Fibroblast of mammary gland (primary cell): ENCODE measurements at regions not wholly inside any gene's neighbourhood (a gene's known extent, or its start where the extent isn't known, plus 50 kb on each side); places are given as distances from the start of the nearest gene placed in this dataset.
A peak's percentile ranks its signal among the peaks of the same experiment; 100 is the strongest.

ENCODE experiments used
- DNase-seq: peaks from one replicate; pipeline ENCODE4 v3.0.0-alpha.2; 2010; ENCODE audit warnings: low read depth
- H3K4me3 ChIP-seq: 2 replicates; pipeline ENCODE4 v1.5.1; 2011; ENCODE audit warnings: low read depth, mild to moderate bottlenecking, low read length, moderate library complexity; ENCODE audit not compliant: control insufficient read depth
- CTCF ChIP-seq: conservative IDR thresholded peaks from 2 replicates; pipeline ENCODE4 v1.5.1; 2011; ENCODE audit warnings: low read depth, low read length, inconsistent platforms; ENCODE audit not compliant: control insufficient read depth, insufficient read depth

DNA sequence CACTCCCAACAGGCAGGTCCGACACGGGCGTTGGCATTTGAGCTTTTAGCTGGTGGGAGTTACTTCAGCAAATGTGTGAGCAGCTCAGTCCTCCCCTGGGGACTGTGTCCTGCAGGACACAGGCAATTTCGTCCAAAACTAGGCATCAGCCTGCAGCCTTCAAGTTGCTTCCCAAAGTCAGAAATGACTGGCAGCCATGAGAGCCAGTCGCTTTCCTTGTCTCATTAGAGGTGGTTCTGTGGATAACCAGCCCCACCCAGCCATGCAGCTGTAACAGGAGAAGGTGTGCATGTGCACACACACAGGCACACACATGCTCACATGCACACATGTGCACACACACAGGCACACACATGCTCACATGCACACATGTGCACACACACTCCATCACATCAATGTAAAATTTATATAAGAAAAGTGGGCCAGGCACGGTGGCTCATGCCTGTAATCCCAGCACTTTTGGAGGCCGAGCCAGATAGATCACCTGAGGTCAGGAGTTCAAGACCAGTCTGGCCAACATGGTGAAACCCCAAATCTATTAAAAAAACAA lies 138.8 kb upstream of the TCERG1L start:
- H3K4me3 ChIP-seq, result no peak overlapping the region
- no peak for TF ChIP-seq CTCF
- no peak for DNase-seq

DNA sequence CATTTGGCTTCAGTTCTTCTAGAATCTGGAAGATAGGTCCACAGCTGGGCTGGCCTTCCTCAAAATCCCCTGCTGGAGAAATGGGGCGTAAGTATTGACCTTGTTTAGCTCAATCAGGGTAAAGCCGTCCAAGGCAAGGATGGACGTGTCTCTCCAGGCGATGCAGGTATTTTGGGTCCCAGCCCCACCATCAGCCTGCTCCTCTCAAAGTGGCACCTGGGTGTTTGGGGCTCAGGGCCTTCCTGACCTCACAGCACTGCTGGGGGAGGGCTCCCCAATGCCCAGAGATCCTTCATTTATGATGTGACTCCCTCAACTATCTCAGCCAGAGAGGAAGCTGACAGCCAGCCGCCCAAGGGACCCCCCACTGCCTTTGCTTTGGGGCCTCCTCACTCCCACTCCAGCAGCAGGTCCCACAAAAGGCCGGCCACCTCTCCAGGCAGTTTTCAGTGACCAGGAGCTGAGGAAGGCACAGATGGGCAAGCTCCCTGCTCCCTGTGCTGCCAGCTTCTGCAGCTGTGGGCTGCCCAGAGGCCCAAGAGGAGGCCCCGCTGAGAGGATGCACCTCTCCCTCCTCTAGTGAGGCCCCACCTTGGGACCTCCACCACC lies 140.0 kb upstream of the TCERG1L start:
- no peak for TF ChIP-seq CTCF
- no peak overlapping the region for H3K4me3 ChIP-seq
- DNase-seq, result no peak

- no peak for DNase-seq
- TF ChIP-seq CTCF, result no peak
- no peak overlapping the region for H3K4me3 ChIP-seq
Observed at GRCh38 chr10:131452926-131453720, 141.6 kb upstream of the TCERG1L start.

- DNase-seq, result peak; percentile 16
- TF ChIP-seq CTCF, result peak; percentile 50
- H3K4me3 ChIP-seq, result no peak overlapping the region
Observed at GRCh38 chr10:131453721-131454634, 142.5 kb upstream of the TCERG1L start.

DNA sequence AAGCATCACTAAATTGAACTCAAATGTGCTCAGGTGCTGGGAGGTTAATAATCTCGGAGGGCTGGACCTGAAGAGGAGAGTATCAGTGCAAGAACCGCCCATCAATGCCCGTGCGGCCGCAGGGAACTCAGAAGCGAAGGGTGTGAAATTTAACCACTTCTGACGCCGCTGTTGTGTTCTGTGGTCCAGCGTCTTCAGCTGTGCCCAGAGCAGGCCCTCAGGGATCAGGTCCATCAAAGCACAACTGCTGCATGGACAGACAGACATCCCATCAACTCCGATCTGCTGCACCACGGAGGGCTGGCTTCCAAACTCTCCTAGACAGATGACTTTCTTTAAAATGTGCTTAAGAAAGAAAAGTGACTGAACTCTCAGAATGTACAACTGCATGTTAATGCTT lies 144.9 kb upstream of the TCERG1L start:
- no peak for TF ChIP-seq CTCF
- H3K4me3 ChIP-seq, result no peak overlapping the region
- DNase-seq, result no peak

DNA sequence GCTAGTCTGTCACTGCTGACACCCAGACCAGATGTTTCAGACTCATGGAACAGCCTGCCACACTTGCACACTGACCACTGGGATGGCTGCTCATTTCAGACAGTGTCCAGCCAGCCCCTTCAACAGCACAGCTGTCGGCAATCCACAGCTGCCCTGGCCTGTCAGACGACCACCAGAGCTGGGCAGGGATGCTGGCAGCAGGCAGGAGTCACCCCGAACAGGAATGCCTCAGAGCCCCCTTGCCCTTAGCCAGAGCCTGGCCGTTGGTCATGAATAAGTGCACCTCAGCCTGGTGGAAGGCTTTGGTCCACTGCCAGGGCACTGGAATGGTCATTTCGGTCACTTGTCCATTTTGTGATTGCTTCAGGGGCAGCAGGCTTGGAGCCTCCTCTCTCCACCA lies 149.6 kb upstream of the TCERG1L start:
- no peak for TF ChIP-seq CTCF

More for the DNA sequence above, 149.6 kb upstream of the TCERG1L start:
- DNase-seq, result no peak
- H3K4me3 ChIP-seq, result no peak overlapping the region
